HCT116 (cell line): ENCODE measurements at regions not wholly inside any gene's neighbourhood (a gene's known extent, or its start where the extent isn't known, plus 50 kb on each side); places are given as distances from the start of the nearest gene placed in this dataset.

Source experiments
- CEBPB ChIP-seq: IDR thresholded peaks from 2 replicates; pipeline ENCODE4 v1.6.1; 2012; ENCODE audit warnings: low read depth
- CTCF ChIP-seq, 3 experiments: fragments of 200-600 bp in 1 of 3; sonication (generic) in 1 of 3; IDR thresholded peaks in 2 of 3; conservative IDR thresholded peaks in 1 of 3; 2 replicates each; pipeline ENCODE4 v1.5.1; 2012 to 2017; ENCODE audit warnings: low read depth in 2 of 3, low read length in 2 of 3, antibody characterized with exemption in 1 of 3, borderline replicate concordance in 1 of 3, control low read depth in 1 of 3, mild to moderate bottlenecking in 1 of 3, mixed read lengths in 1 of 3, mixed run types in 1 of 3, moderate library complexity in 1 of 3; ENCODE audit not compliant: insufficient read depth in 1 of 3
- POLR2A ChIP-seq: IDR thresholded peaks from 2 replicates; pipeline ENCODE4 v1.7.0; 2011; ENCODE audit warnings: borderline replicate concordance; ENCODE audit not compliant: insufficient read depth, insufficient read length; ENCODE audit errors: extremely low read depth
- SP1 ChIP-seq: IDR thresholded peaks from 2 replicates; pipeline ENCODE4 v1.6.1; 2012; ENCODE audit warnings: low read depth

- TF ChIP-seq POLR2A = no peak
- no peak for TF ChIP-seq CTCF (IDR thresholded peaks at IDR 0.05 in 2 of 3, conservative IDR thresholded peaks at IDR 0.05 in 1 of 3; ENCODE audit: borderline replicate concordance in 1 of 3, insufficient read depth in 1 of 3, low read depth in 2 of 3, low read length in 2 of 3)
- TF ChIP-seq CEBPB = no peak
- TF ChIP-seq SP1 = no peak
Measured at GRCh38 chr6:111980971-111981840, 72.7 kb upstream of the CCN6 start.
